Neuron (in vitro differentiated cells): ENCODE measurements at regions not wholly inside any gene's neighbourhood (a gene's known extent, or its start where the extent isn't known, plus 50 kb on each side); places are given as distances from the start of the nearest gene placed in this dataset.
"Not testable (repeated sequence)": the region's sequence is repeated elsewhere in the genome, so short reads cannot be mapped to it uniquely, and the experiment has no call there.

Experiments
- H2AFZ ChIP-seq: one replicate; pipeline ENCODE4 v1.6.1; 2013; ENCODE audit warnings: low read depth, mild to moderate bottlenecking, inconsistent platforms, low read length, moderate library complexity
- H3K27me3 ChIP-seq: one replicate; pipeline ENCODE4 v1.6.1; 2013; ENCODE audit warnings: low read length; ENCODE audit not compliant: insufficient read depth
- H3K36me3 ChIP-seq: one replicate; pipeline ENCODE4 v1.6.1; 2013; ENCODE audit warnings: low read length; ENCODE audit not compliant: insufficient read depth
- H3K4me1 ChIP-seq: one replicate; pipeline ENCODE4 v1.6.1; 2013; ENCODE audit warnings: low read length; ENCODE audit not compliant: insufficient read depth
- H3K4me3 ChIP-seq: 2 replicates; pipeline ENCODE4 v1.5.1; 2013; ENCODE audit warnings: mild to moderate bottlenecking, low read length, moderate library complexity
- H3K9me3 ChIP-seq: one replicate; pipeline ENCODE4 v1.6.1; 2013; ENCODE audit warnings: low read length

DNA sequence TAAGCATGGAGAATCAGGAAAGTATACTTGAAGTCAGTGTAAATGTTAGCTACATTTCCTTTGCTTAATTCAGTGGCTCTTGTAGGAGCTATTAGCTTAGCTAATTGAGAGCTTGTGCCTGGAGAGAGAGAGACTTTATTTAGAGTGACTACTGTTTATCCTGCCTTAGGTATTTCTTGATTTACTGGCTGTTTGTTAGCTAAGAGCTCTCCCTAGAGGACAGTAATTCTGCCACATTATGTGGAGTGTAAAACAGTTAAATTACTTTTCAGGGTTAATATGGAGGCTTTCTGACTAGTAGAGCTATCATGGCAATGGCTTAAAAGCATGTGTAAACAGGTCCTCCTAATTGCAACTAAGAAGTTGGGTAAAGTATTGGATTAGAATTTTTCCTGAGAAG is 306.5 kb upstream of the TECRL start:
- peaks cover 7% of the 10 kb centered on the region for H3K4me1 ChIP-seq
- no peaks in the 10 kb centered on the region for H3K9me3 ChIP-seq
- no peaks in the 10 kb centered on the region for H3K27me3 ChIP-seq
- no peak overlapping the region for H2AFZ ChIP-seq
- H3K4me3 ChIP-seq, result no peak overlapping the region
- H3K36me3 ChIP-seq, result no peaks in the 10 kb centered on the region

- Histone ChIP-seq H3K4me3 (no peak overlapping the region), H3K36me3 (no peaks in the 10 kb centered on the region), H3K9me3 (no peaks in the 10 kb centered on the region), H3K27me3 (no peaks in the 10 kb centered on the region), H2AFZ (no peak overlapping the region), H3K4me1 (peaks cover 3% of the 10 kb centered on the region)
These were observed 304.1 kb upstream of the TECRL start for GRCh38 chr4:64713256-64713840.

DNA sequence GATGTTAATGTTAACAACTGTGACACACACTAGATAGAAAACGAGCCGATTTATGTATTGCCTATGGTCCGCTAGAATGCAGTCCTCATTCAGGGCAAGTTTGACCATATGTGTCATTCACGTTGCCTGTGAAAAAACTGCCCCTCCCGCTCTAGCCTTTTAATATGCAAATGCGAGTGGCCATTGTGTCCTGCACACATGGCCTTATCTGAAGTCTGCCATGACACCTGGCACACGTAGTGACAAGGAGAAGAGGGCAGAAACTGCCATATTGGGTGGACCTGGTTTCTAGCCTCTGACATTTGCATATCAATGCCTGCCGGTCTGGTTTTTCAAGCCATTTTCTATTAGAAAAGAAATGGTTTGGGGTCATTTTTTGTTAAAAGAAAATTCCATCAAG is 303.3 kb upstream of the TECRL start:
- H3K4me1 ChIP-seq, result peaks cover 3% of the 10 kb centered on the region
- H3K4me3 ChIP-seq, result no peak overlapping the region
- H3K36me3 ChIP-seq, result no peaks in the 10 kb centered on the region
- no peaks in the 10 kb centered on the region for H3K27me3 ChIP-seq
- H2AFZ ChIP-seq, result no peak overlapping the region
- H3K9me3 ChIP-seq, result no peaks in the 10 kb centered on the region

DNA sequence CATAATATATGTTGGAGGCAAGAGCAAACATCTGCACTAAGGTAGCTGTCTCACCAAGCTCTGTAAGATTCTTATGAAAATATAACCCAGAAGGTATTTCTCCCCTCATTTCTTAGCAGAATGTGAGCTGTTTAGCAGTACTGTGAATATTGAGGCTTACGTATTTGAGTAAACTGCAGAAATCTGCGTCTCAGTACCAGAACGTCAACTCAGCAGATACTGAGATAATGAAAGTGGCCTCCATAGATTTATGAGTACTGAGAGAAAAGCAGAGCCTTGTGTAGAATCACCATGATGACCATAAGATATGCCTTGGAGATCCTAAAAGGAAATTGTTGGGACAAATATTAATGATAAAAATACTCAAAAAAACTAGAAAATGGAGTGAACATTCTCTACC is 296.7 kb upstream of the TECRL start:
- H2AFZ ChIP-seq, result no peak overlapping the region
- H3K27me3 ChIP-seq, result no peaks in the 10 kb centered on the region
- H3K4me1 ChIP-seq, result no peaks in the 10 kb centered on the region

DNA sequence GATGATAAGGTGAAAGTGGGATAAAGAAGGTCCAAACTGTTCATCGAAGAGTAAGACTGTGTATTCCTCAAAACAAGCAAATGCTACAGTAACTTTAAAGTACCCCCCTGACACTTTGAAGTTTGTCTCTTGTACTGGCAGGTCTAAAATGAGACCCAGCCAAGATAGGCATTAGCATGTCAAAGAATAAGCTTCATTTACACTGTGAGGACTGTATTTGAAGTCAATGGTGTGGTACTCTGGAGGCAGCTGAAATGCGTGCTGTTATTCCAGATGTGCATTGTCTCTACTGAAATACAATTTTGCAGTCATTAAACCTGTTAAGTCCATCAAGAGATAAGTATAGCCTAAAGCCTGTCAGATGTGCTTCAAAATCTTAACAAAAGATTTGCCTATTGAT is 288.9 kb upstream of the TECRL start:
- Histone ChIP-seq H2AFZ (no peak overlapping the region), H3K27me3 (no peaks in the 10 kb centered on the region), H3K36me3 (no peaks in the 10 kb centered on the region), H3K4me3 (no peak overlapping the region), H3K9me3 (no peaks in the 10 kb centered on the region), H3K4me1 (no peaks in the 10 kb centered on the region)

More for the DNA sequence above, 296.7 kb upstream of the TECRL start:
- Histone ChIP-seq H3K4me3 (no peak overlapping the region), H3K36me3 (no peaks in the 10 kb centered on the region), H3K9me3 (no peaks in the 10 kb centered on the region)

GRCh38 chr4:64682946-64683345 is 273.7 kb upstream of the TECRL start:
- H3K4me1 ChIP-seq, result no peaks in the 10 kb centered on the region
- no peak overlapping the region for H2AFZ ChIP-seq
- H3K36me3 ChIP-seq, result no peaks in the 10 kb centered on the region
- H3K27me3 ChIP-seq, result no peaks in the 10 kb centered on the region
- no peak overlapping the region for H3K4me3 ChIP-seq
- H3K9me3 ChIP-seq, result no peaks in the 10 kb centered on the region

DNA sequence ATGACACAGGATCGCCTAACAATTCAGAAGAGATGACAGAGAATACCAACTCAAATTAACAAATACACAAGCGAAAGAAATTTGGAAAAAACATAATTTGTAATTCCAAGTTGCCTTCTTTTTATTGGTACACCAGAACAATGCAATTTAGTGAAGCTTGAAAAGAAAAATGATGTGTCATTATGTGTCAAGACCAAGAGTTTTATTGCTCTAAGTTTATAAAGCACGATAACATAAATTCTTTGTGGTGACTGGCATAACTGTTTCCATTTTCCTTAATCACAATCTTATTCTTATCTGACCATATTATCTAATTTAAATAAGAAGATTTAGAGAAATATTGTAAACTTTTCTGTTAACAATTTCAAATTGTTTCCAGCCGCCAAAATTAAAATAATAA is 273.2 kb upstream of the TECRL start:
- Histone ChIP-seq H3K4me3 (no peak overlapping the region), H3K36me3 (no peaks in the 10 kb centered on the region), H3K9me3 (no peaks in the 10 kb centered on the region), H3K27me3 (no peaks in the 10 kb centered on the region), H3K4me1 (no peaks in the 10 kb centered on the region), H2AFZ (no peak overlapping the region)

- H2AFZ ChIP-seq, H3K4me3 ChIP-seq, H3K36me3 ChIP-seq, H3K4me1 ChIP-seq, H3K27me3 ChIP-seq, H3K9me3 ChIP-seq: not testable (repeated sequence)
These were observed 263.9 kb upstream of the TECRL start for GRCh38 chr4:64673121-64673520.

DNA sequence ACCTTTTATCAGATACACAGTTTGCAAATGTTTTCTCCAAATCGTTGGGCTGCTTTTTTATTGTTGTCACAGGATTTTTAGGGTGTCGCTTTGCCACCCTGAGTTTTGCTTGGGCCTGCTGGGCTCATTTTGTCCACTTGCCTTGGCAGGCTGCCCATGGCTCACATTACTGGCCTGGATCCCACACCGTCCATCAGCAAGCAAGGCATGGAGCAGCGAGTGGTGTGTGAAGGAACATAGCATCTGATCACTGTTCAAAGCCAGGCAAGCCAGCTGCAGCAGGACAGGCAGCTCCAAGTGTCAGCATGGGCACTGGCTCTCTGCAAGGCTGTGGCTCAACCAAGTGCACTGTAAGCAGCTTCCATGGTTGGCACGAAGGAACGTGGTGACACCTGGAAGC is 261.4 kb upstream of the TECRL start:
- Histone ChIP-seq H3K4me1 (no peaks in the 10 kb centered on the region), H3K4me3 (no peak overlapping the region), H3K27me3 (no peaks in the 10 kb centered on the region), H3K9me3 (no peaks in the 10 kb centered on the region), H2AFZ (no peak overlapping the region), H3K36me3 (no peaks in the 10 kb centered on the region)

DNA sequence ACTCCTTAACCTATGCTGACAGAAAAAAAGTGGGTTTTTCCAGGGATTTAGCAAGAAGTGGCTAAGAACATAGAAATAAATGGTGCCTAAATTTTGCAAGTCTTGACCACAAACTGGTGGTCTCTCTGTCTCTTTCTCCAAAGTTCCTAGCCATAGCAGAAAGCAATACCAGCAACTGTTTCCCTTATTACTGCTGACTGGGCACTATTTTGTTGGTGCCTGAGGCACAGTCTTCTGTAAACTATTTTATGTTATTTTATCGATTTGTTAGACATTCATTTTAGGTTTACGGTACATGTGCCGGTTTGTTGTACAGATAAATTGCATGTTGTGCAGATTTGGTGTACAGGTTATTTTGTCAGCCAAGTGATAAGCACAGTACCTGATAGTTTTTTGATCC is 234.6 kb upstream of the TECRL start:
- H3K4me3 ChIP-seq, result no peak overlapping the region
- no peaks in the 10 kb centered on the region for H3K36me3 ChIP-seq
- no peaks in the 10 kb centered on the region for H3K27me3 ChIP-seq
- H2AFZ ChIP-seq, result no peak overlapping the region
- no peaks in the 10 kb centered on the region for H3K4me1 ChIP-seq
- H3K9me3 ChIP-seq, result no peaks in the 10 kb centered on the region

DNA sequence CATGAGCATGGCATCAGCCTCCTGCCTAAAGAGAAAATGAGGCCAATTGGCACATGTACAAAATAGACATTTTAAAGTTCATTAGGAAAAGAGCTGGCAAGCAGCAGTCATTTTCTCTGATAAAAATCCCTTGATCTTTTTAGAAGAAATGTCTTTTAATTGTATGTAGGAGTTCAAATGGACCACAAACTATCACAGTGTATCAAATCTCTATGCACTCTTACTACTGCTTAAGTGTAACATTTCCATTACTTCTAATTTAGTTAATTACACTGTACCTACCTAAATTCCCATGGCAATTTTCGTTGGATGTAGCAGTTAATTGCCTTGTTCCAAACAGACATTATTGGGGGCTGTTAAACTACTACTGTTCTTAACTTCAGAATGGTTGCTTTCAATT is 233.7 kb upstream of the TECRL start:
- no peak overlapping the region for H3K4me3 ChIP-seq
- no peaks in the 10 kb centered on the region for H3K27me3 ChIP-seq
- H2AFZ ChIP-seq, result no peak overlapping the region
- no peaks in the 10 kb centered on the region for H3K9me3 ChIP-seq
- H3K4me1 ChIP-seq, result no peaks in the 10 kb centered on the region
- H3K36me3 ChIP-seq, result no peaks in the 10 kb centered on the region

- not testable (repeated sequence) for H2AFZ ChIP-seq, H3K36me3 ChIP-seq, H3K4me3 ChIP-seq, H3K4me1 ChIP-seq, H3K27me3 ChIP-seq, H3K9me3 ChIP-seq
These were observed 231.2 kb upstream of the TECRL start for GRCh38 chr4:64640402-64640801.

DNA sequence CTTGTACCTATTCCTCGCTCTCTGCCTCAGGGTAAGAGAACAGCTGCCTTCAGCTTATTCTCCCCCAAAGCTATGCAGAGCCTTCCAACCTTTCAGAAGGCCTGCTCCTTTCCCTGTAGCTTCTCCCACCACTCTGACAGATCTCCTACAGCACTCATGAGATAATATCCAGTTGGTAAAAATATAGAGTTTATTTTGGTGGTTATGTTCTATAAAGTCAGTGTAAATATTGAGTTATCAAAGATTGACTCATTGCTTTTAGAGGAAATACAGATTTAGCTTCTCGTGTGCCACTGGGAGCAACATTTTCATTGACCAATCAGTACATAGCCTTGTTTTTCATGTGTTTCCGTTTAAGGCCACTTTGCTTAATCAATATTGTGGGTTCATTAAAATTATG is 216.2 kb upstream of the TECRL start:
- peaks cover 8% of the 10 kb centered on the region for H3K4me1 ChIP-seq
- H3K9me3 ChIP-seq, result no peaks in the 10 kb centered on the region
- no peak overlapping the region for H3K4me3 ChIP-seq
- H2AFZ ChIP-seq, result no peak overlapping the region
- no peaks in the 10 kb centered on the region for H3K27me3 ChIP-seq
- H3K36me3 ChIP-seq, result no peaks in the 10 kb centered on the region

DNA sequence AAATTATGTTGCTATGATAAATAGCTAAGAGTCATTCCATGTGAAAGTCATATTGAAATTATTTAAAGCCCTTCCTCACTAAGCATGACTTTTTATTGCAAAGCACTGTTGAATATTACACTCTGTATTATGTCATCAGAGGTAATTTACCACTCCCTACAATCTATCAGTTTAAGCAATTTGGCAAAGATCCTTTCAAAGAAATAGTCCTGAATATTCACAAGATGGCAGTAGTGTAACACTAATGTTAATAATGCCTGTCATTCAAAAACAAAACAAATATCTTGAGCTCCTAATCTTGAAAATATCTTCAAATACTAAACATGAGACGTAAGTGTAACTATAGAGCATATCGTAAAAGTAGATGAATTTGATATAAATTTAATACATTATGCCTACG is 208.6 kb upstream of the TECRL start:
- Histone ChIP-seq H2AFZ (no peak overlapping the region), H3K4me1 (no peaks in the 10 kb centered on the region), H3K4me3 (no peak overlapping the region), H3K27me3 (no peaks in the 10 kb centered on the region), H3K9me3 (no peaks in the 10 kb centered on the region), H3K36me3 (no peaks in the 10 kb centered on the region)
